Activated CD4-positive, alpha-beta T cell treated with anti-CD3 and anti-CD28 coated beads, Interleukin-2, Interleukin-4, amounts not matched to agents 100 ng/mL and 50 ng/mL, durations not matched to agents 16 hours and 8 hours (primary cell): ENCODE measurements at regions not wholly inside any gene's neighbourhood (a gene's known extent, or its start where the extent isn't known, plus 50 kb on each side); places are given as distances from the start of the nearest gene placed in this dataset.
A peak's percentile ranks its signal among the peaks of the same experiment; 100 is the strongest.

Source experiments
- DNase-seq: peaks from one replicate; pipeline ENCODE4 v3.0.0-alpha.2; 2020; ENCODE audit warnings: low spot score

DNA sequence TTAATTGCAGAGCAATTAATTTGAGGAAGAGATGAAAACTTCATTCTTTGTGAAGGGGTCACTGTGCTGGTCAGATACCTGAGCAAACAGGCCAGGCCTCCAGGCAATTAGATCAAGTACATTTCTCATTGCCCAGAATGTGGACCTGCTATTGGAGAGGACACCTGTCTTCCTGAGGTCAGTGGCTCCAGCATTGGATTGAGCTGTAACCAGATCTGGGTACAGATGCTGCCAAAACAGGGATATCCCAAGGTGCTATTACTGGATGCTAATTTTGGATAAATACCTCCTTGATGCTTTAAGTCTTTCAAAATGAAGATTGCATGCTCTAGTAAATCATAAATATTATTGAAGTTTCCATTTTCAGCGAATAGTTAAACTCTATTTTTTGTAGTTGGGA is 131.5 kb downstream of the FAM161A start:
- no peak for DNase-seq

DNA sequence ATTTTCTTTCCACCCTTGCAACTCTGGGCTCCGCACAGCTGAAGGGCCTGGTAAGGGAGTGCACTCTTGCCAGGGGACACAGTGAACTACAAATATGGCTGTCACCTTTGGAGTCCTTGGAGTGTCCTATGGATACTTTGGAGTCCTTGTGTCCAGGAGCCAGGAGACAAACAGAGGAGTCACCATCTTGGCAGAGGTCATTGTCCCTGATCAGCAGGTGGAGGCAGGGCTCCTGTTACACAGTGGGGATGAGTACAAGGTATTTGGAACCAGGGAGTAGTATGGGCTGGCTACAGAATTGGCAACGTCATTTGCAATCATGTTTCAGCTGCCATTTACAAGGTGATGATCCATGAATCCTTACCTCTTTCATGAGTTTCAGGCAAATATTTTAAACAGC is 132.5 kb downstream of the FAM161A start:
- no peak for DNase-seq

DNA sequence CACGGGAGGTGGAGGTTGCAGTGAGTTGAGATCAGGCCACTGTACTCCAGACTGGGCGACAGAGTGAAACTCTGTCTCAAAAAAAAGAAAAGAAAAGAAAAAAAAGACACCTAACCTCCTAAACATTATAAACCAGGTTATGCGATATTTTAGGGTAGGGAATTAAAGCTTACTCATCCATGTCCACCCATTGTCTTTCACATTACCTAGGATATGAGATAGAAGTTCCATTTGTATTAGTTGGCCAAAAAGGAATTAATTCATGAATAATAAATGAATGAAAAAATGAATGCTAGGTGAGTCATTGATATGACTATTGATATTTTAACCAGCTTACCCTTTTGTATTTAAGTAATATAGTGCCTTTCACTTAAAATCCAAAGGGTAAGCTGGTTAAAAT is 132.9 kb downstream of the FAM161A start:
- DNase-seq = no peak

DNA sequence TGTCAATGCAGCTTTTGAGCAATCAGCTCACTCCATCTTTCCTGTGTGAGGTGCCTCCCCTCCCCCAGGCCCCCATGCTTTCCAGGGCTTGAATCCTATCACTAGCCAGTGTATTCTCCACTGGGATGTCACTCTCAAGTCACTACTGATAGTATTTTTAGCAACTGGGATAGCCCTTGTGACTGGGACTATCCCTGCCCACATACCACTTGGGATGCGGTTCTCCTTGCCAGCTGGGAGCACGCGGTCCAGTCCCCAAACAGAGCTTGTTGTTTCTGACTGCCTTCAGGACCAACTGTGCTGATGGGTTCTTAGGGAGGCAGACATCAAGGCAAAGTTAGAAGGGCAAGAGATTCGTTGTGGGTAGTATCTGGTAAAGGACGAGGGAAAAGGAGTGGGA is 134.9 kb downstream of the FAM161A start:
- no peak for DNase-seq

DNA sequence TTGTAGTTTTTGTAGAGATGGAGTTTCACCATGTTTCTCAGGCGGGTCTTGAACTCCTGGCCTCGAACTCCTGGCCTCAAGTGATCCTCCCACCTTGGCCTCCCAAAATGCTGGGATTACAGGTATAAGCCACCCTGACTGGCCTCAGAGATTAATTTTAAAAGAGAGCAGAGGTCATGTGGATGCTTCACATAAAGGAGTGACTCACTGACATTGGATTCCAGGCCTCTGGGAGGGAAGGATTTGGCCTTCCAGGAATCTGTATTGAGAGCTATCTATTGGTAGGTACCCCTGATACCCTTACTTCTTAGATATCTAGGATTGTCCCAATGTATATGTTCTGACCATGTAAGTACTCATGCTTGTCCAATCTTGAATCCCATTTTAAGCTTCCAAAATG is 138.4 kb downstream of the FAM161A start:
- DNase-seq = no peak

DNA sequence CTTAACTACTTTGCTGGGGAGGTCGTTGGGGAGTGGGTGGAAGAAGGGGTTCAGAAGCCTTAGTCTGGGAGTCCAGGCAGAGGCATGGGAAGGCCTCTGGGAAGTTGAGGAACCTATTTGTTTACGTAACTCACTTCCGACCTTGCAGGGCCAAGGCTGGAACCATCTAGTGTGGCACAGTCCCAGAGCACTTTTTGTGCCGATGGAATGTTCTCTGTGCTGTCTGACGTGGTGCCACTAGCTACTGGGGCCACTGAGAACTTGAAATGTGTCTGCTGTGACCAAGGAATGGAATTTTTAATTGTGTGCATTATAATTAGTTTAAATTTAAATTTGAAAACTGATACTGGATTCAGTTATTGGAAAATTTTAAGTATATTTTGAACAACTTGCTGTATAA is 139.7 kb downstream of the FAM161A start:
- no peak for DNase-seq

DNA sequence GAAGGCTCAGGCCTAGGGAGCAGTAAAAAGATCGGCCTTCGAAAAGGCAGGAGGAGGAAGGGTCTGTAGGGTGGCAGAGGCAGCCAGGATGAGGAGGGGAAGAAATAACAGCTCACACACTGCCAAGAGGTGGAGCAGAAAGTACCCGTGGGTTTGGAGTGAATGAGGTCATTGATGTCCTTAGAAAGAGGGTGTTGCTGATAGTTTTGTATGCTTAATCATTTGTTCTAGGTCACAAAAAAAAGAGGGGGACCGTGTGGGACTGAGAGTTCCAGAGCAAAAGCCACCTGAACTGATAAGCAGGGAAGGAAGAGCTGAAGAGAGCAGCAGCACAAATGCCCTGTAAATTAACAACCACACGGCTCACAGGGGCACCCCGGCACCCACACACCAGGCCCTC is 140.4 kb downstream of the FAM161A start:
- no peak for DNase-seq

DNA sequence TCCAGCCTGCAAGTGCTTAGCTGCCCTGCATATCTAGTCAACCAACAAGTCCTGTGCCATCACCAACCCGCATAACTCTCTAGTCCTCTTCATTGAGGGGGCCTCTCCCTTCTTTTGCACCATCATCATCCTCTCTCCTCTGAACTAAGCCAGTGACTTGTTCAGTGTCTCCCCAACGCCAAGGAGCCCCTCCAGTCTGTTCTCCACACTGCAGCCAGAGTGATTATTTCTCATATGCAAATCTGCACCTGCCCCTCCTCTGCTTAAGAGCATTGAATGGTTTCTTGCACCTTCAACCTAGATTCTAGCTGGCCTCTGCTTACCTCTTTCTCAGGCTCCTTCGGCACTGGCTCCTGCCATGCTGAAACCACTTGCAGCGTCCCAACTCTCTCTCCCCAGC is 141.8 kb downstream of the FAM161A start:
- DNase-seq = no peak

DNA sequence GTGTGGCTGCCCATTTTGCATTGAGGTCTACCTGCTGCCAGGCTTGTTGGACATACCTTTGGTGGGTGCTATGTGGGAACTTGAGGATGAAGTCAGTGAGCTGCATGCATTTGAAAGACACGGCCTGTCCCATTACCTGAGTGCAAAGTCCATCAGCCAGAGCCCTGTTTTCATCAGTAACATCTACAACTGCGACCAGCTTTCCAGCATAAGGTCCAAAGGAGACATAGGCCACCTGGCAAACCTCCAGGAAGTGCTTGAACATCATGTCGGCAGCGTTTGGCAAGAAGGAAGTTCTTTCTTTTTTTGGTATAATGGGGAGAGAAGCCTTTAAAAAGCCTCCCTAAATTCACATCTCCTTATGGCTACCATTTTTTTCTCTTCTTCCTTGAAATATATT is 143.1 kb downstream of the FAM161A start:
- no peak for DNase-seq

DNA sequence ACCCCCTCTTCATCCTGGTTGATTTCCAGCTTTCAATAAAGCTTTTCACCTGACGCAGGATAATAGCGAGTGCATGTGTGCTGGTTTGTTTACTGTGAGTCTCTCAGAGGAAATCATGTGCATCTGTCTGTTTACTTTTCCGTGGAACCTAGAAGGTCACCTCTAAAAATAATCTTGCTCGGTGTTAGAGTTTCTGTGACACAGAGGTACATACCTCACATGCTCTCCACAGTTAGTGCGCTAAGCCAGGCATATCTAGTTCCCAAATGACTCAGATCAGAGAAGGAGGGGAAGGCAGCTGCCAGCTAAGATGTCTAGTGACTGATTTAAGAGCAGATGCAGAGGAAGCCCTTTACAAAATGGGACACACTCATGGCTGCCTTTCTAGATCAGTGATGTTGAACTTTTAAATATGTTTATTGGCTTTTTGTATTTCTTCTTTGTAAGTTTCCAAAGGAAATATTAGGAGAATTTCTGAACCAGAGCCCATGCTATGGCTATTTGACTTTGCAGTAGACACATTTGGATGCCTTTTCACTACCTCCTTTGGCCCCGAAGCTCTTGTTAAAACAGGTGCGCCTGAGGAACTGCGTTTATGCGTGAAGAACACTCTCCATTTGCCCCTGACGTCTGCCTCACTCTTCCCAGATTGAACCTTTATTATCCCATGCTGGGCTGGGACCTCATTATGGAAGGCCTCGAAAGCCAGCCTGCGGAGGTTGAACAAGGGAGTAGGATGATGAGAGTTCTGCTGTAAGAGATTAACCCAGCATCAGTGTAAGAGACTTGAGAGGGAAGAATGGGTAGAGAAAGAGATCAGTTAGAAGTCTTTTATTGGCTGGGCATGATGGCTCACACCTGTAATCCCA is 145.6 kb downstream of the FAM161A start:
- peak; percentile 73 for DNase-seq

DNA sequence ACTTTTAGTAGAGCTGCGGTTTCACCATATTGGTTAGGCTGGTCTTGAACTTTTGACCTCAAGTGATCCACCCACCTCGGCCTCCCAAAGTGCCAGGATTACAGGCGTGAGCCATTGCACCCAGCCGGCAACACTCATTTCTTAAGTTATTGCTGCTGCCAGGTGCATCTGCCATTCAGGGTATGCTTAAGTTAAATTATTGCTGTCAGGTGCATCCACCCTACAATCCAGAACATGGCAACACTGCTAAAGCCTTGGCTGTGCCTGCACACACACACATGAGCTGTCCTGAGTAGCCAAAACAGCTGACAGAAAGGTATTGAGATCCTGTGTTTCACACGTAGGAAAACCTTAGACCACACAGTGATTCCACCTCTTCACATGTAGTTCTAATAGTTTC is 148.2 kb downstream of the FAM161A start:
- no peak for DNase-seq

DNA sequence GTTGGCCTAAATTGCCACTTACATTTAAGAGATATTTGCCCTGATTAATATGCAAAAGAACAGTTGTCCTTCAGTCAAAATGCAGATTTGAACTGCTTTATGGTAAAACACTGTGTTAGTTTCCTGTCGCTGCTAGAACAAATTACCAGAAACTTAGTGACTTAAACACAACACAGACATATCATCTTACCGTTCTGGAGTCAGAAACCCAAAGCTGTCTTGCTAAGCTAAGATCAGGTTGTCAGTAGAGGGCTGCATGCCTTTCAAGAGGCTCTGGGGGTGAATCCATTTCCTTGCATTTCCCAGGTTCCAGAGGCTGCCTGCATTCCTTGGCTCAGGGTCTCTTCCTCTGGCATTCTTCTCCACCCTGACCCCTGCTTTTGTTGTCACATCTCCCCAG is 149.5 kb downstream of the FAM161A start:
- DNase-seq = no peak

DNA sequence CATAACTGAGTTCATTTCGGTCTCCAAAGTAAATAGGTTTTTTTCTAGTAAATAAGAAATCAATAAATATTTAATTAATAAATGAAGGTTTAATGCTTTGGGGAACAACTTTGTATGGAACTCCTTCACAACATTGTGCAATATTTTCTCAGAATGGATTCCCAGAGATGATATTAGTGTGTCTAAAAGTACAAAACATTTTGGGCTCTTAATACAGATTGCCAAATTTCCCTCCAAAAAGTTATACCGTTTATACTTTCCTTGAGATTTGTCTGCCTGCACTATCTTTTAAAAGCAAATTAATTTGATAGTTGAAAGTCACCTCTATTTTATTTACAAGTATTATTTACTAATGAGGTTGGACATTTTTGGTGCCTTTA is 151.8 kb downstream of the FAM161A start:
- no peak for DNase-seq

DNA sequence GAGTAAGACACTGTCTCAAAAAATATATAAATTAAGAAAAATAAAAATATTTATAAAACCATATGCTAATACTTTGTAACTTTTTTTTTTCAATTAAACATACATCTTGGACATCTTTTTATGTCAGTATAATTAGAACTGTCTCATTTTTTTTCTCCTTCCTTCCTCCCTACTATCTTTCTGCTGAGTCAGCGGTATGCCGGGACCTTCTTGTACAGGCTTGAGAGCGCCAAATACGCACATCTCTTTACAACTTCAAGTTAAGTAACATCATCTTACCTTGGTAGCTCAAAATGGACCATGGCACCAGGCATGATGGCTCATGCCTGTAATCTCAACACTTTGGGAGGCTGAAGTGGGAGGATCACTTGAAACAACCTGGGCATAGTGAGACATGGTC is 153.4 kb downstream of the FAM161A start:
- DNase-seq = no peak

DNA sequence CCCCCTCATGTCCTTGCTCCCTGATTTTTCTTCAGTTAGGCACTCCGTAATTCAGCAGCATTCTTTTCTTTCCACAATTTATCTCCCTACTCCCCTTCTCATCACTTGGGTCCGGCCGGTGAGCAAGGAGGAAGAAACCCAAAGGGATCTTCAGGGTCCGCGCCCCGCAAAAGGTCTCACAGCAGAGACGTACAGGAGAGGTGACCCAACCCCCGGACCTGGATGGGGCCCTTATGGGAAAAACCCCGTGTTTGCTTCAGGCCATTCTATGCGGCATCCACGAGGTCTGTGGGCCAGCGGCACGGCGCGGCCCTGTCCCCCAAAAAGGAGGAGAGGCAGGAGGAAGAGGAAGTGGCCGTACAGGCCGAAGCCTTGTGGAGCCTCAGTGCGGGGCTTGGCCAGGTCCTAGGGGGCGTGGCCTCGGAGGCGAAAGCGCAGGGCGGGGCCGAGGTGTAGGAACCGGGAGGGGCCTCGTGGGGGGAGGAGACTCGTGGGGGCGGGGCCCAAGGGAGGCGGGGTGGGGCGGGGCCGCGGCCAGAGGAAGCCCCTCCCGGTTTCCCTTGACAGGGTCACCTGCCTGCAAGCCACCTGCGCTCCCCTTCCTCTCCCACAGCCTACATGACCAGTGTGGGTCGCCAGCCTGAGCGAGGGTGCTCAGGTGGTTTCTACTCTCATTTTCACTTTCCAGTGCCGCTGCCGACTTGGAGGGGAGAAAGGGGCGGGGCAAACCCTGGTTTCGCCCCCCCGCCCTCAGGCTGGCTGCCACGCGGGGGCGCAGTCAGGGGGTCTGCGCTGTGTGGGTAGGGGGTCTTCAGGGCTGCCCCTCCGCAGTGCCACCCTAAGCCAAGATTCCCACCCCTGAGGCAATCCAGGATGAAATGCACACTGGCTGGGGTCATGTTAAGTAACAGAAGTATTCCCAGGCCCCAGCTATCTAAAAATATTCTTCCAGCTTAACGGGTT is 156.4 kb upstream of the XPO1 start:
- DNase-seq = peak; percentile 90

DNA sequence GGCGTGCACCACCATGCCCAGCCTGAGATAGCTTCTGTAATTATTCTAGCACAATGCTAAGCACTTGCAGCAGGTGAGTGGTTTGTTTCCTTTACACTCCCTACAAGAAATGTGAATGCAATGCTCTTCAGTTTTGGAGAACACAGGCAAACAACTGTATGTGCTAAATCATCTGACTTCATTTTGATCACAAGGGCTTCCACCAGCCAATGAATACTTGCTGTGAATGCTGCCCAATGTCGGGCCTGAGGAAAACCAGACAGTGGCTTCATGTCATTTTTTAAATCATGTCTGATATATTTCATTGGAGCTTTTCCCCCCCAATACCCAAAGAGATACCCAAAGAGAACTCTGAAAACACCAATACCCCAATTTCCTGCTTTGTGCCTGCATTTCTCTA is 155.6 kb upstream of the XPO1 start:
- no peak for DNase-seq

DNA sequence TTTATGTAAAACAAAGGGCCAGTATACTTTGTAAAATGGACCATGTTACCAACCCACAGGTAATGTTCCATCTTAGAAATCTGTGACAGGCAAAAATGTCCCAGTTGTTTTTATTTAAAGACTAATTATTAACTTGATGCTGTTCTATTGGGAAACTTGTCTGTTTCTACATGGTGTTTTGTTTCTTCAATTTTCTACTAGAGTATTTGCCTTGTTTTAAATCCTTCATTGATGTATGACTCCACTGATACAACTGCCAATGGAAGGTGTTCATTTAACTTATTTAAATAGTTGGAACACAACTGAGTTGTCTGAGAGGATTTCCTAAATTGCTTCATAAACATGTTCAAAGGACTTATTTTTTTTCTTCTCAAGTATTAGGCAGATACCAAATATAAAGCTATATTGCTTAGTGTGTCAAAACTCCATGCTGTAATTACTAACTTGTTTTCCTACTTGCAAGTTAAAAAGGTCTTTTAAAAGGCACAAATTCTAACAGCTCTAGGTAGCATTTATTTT is 152.0 kb upstream of the XPO1 start:
- DNase-seq = no peak

DNA sequence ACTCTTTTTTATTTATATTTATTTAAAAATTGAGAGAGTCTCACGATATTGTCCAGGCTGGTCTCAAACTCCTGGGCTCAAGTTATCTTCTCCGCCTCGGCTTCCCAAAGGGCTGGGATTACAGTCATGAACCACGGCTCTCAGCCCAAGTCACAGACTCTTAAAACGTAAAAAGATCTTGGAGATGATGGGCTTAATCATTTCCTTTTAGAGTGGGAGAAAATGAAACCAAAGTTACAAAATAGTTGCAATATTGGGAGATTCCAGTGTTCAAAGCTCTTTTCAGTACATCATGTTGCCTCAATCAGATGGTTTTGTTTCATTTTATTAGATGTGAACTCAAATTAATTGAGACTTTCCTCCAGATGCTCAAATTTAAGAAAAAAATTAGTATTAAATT is 151.4 kb upstream of the XPO1 start:
- no peak for DNase-seq

DNA sequence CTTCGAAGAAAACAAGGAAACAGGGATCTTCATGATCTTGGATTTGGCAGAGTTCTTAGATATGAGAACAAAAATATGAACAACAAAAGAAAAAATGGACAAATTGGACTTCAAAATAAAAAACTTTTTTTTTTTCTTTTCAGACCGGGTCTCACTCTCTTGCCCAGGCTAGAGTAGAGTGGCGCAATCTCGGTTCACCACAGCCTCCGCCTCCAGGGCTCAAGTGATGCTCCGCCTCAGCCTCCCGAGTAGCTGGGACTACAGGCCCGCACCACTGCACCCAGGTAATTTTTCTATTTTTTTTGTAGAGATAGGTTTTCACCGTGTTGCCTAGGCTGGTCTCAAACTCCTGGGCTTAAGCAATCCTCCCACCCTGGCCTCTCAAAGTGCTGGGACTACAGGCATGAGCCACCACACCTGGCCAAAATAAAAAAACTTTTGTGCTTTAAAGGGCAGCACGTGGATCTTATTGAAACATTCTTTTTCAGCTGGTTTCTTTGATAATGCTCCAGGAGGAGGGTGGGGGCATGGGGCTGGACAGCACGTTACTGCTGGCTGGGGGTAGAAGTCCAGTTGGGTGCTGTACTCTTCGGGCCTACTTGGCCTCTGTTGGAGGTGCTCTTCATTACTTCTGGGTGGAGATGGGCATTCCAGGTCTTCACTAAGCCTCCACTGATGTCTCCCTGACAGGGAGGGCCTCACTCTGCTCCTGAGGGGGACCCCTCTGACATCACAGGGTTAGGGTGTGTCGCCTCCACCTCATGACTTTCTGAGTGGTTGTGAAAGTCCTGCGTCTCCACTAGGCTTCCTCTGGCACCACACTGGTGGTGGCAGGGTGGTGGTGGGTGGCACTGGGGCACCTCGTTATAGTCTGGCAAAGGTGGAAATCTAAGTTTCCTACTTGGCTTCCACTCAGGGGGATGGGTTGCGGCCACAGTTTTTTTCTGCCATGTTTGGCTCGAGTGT is 150.5 kb upstream of the XPO1 start:
- no peak for DNase-seq

DNA sequence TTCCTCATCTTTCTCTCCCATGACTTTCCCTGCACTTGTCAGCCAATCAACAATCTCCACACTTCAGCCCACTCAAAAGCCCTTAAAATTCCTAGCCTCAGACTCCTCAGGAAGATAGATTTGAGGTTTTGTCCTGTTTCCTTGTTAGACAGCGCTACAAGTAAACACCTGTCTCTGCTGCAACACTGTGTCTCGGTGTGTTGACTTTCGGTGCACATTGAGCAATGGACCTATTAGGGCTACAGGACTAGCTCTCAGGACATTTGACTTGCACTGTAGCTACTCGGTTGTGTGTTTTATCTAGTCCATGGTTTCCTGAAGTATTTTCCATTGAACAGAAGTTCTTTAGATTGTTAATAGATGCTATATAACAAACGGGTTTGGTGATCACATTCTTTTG is 140.9 kb upstream of the XPO1 start:
- DNase-seq = no peak

DNA sequence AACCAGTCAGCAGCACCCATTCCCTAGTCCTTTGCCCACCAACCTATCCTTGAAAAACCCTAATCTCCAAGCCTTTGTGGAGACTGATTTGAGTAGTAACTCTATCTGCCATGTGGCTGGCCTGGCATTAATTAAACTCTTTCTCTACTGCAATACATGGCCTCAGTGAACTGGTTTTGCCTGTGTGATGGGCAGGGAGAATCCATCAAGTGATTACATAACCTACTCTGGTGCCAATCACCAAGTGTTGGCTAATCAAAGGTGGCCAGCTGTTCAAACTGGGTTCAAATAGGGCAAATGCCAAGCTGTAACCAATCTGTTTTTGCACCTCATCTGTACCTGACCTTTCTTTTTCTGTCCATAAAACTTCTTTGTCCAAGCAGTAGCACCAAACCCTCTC is 139.8 kb upstream of the XPO1 start:
- DNase-seq = no peak

DNA sequence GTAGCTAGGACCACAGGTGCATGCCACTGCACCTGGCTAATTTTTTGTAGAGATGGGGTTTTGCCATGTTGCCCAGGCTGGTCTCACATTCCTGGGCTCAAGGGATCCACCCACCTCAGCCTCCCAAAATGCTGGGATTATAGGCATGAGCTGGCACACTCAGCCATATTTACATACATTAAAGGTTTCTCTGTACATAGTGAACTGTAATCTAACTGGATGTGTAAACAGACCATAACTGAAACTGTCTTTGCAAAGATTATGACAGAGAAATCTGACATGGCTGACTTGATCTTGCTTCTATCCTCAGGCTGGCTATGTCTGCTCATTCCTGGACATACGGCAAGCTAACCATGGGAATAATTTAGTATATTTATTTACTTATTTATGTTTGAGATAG is 139.2 kb upstream of the XPO1 start:
- DNase-seq = no peak
